Kidney epithelial cell (primary cell): ENCODE measurements at regions not wholly inside any gene's neighbourhood (a gene's known extent, or its start where the extent isn't known, plus 50 kb on each side); places are given as distances from the start of the nearest gene placed in this dataset.

Source experiments
- DNase-seq: peaks from one replicate; pipeline ENCODE4 v3.0.0-alpha.2; 2010; ENCODE audit warnings: low read depth
- H3K27me3 ChIP-seq: 2 replicates; pipeline ENCODE4 v1.6.0; 2011; ENCODE audit warnings: low read length; ENCODE audit not compliant: control insufficient read depth, insufficient read depth
- H3K36me3 ChIP-seq: 2 replicates; pipeline ENCODE4 v1.5.1; 2011; ENCODE audit warnings: low read length; ENCODE audit not compliant: control insufficient read depth, insufficient read depth
- H3K4me3 ChIP-seq: 2 replicates; pipeline ENCODE4 v1.5.1; 2011; ENCODE audit warnings: low read depth, mild to moderate bottlenecking, control low read depth, low read length
- CTCF ChIP-seq: IDR thresholded peaks from 2 replicates; pipeline ENCODE4 v1.5.1; 2011; ENCODE audit warnings: mild to moderate bottlenecking, moderate library complexity, low read length, control low read depth, inconsistent platforms; ENCODE audit not compliant: insufficient read depth, poor library complexity, severe bottlenecking

- no peaks in the 10 kb centered on the region for H3K36me3 ChIP-seq
- no peak for TF ChIP-seq CTCF
- H3K27me3 ChIP-seq, result no peaks in the 10 kb centered on the region
- no peak overlapping the region for H3K4me3 ChIP-seq
- no peak for DNase-seq
Observed at GRCh38 chr21:35426469-35426868, 377.4 kb upstream of the RUNX1 start.

GRCh38 chr21:35424122-35424521 lies 375.0 kb upstream of the RUNX1 start:
- no peak for TF ChIP-seq CTCF
- Histone ChIP-seq H3K4me3 (no peak overlapping the region), H3K27me3 (no peaks in the 10 kb centered on the region), H3K36me3 (no peaks in the 10 kb centered on the region)
- DNase-seq, result no peak

- no peak for TF ChIP-seq CTCF
- DNase-seq, result no peak
- H3K4me3 ChIP-seq, result no peak overlapping the region
- H3K27me3 ChIP-seq, result no peaks in the 10 kb centered on the region
- H3K36me3 ChIP-seq, result no peaks in the 10 kb centered on the region
Observed at GRCh38 chr21:35423709-35424108, 374.6 kb upstream of the RUNX1 start.

- no peak overlapping the region for H3K4me3 ChIP-seq
- no peak for TF ChIP-seq CTCF
- no peak for DNase-seq
- no peaks in the 10 kb centered on the region for H3K36me3 ChIP-seq
- no peaks in the 10 kb centered on the region for H3K27me3 ChIP-seq
Observed at GRCh38 chr21:35422011-35422410, 372.9 kb upstream of the RUNX1 start.

GRCh38 chr21:35421221-35421620 lies 372.1 kb upstream of the RUNX1 start:
- Histone ChIP-seq H3K36me3 (no peaks in the 10 kb centered on the region), H3K4me3 (no peak overlapping the region), H3K27me3 (no peaks in the 10 kb centered on the region)
- no peak for TF ChIP-seq CTCF
- DNase-seq, result no peak

- no peaks in the 10 kb centered on the region for H3K27me3 ChIP-seq
- no peak for TF ChIP-seq CTCF
- no peak overlapping the region for H3K4me3 ChIP-seq
- H3K36me3 ChIP-seq, result no peaks in the 10 kb centered on the region
- DNase-seq, result no peak
Observed at GRCh38 chr21:35420656-35421055, 371.6 kb upstream of the RUNX1 start.
